Activated naive CD8-positive, alpha-beta T cell treated with anti-CD3 and anti-CD28 coated beads for 36 hours (primary cell): ENCODE measurements at regions not wholly inside any gene's neighbourhood (a gene's known extent, or its start where the extent isn't known, plus 50 kb on each side); places are given as distances from the start of the nearest gene placed in this dataset.
"Not testable (repeated sequence)": the region's sequence is repeated elsewhere in the genome, so short reads cannot be mapped to it uniquely, and the experiment has no call there.

Source experiments
- DNase-seq: peaks from one replicate; pipeline ENCODE4 v3.0.0; 2021
- H3K27ac Mint-ChIP-seq: one replicate; pipeline ENCODE4 v1.8.0; 2022; ENCODE audit warnings: mild to moderate bottlenecking, moderate library complexity, mixed read lengths
- H3K27me3 Mint-ChIP-seq: one replicate; pipeline ENCODE4 v1.8.0; 2022; ENCODE audit warnings: mild to moderate bottlenecking, mixed read lengths
- H3K36me3 Mint-ChIP-seq: one replicate; pipeline ENCODE4 v1.8.0; 2021; ENCODE audit warnings: mild to moderate bottlenecking, mixed read lengths
- H3K4me1 Mint-ChIP-seq: one replicate; pipeline ENCODE4 v1.8.0; 2021; ENCODE audit warnings: mixed read lengths
- H3K4me3 Mint-ChIP-seq: one replicate; pipeline ENCODE4 v1.8.0; 2022; ENCODE audit warnings: mild to moderate bottlenecking, moderate library complexity, mixed read lengths
- H3K9me3 Mint-ChIP-seq: one replicate; pipeline ENCODE4 v1.8.0; 2022; ENCODE audit warnings: mixed read lengths

DNA sequence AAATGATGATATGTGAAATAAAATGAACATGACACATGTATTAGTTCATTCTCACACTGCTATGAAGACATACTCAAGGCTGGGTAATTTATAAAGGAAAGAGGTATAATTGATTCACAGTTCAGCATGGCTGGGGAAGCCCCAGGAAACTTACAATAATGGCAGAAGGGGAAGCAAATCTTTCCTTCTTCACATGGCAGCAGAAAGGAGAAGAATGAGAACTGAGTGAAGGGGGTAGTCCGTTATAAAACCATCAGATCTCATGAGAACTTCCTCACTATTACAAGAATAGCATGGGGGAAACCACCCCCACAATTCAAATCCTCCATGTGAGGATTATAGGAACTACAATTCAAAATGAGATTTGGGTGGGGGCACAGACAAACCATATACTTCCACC is 243.9 kb upstream of the GYPA start:
- Mint-ChIP-seq H3K27ac (no peak overlapping the region), H3K9me3 (peaks cover 10% of the 10 kb centered on the region), H3K36me3 (no peaks in the 10 kb centered on the region), H3K4me1 (no peaks in the 10 kb centered on the region), H3K4me3 (no peak overlapping the region), H3K27me3 (no peaks in the 10 kb centered on the region)
- no peak for DNase-seq

DNA sequence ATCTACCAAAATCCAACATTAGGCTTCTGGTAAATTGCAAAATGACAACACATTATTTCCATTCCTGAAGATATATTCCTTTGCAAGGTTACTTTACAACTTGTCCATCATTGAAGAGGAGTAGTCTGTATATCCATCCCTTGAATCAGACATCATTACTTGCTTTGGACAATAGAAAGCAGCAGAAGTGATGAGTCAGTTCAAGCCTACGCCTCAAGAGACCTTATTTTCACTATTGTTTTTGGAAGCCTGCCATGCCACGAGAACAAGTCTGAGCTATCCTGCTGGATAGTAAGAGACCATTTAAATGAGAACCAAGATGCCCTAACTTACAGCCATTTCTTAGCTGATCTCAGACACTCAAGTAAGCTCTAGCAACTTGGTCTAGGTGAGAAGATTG is 246.0 kb upstream of the HHIP start:
- Mint-ChIP-seq H3K4me1 (no peaks in the 10 kb centered on the region), H3K27ac (no peak overlapping the region)

DNA sequence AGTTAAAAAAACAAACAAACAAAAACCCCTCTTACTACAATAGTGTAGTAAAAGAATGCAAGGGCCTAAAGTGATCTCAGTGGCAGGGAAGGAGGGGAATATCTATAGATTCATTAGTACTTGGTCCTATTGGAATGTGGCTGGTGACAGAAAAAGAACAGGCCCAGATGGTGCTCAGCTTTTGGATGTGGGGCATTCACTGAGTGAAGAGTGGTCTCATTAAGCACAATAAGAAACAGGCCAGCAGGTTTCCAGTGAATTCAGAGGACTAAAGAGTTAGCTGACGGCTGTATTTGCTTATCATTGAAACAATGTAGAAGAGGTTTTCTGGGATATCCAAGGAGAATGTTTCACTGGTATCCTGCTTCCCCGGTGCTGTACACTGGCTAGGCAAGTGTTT is 243.8 kb upstream of the HHIP start:
- H3K9me3 Mint-ChIP-seq = peaks cover 2% of the 10 kb centered on the region
- no peaks in the 10 kb centered on the region for H3K36me3 Mint-ChIP-seq
- no peaks in the 10 kb centered on the region for H3K4me1 Mint-ChIP-seq
- H3K27ac Mint-ChIP-seq = no peak overlapping the region
- DNase-seq = no peak
- H3K27me3 Mint-ChIP-seq = no peaks in the 10 kb centered on the region
- no peak overlapping the region for H3K4me3 Mint-ChIP-seq

More for the DNA sequence above, 246.0 kb upstream of the HHIP start:
- no peak for DNase-seq
- Mint-ChIP-seq H3K36me3 (no peaks in the 10 kb centered on the region), H3K9me3 (peaks cover 5% of the 10 kb centered on the region), H3K27me3 (no peaks in the 10 kb centered on the region), H3K4me3 (no peak overlapping the region)

DNA sequence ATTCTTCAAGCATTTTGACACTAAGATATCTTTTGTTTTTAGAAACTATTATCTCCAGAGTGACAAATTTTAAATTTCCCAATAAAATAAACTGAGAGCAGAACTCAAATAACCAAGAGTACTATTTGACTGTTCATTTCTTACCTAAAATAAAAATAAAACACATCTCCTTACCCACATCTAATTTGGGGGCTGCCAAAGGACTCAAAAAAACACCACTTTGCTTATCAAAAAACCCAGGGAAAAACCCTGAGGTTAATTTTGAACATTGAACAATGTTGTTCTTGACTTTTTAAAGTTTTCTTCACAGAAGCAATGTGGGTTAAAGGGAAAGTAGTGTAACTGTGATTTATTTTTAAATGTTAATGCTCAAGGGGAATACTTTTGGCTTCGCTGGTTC is 243.0 kb upstream of the HHIP start:
- Mint-ChIP-seq H3K27ac (no peak overlapping the region), H3K4me3 (no peak overlapping the region), H3K36me3 (no peaks in the 10 kb centered on the region), H3K4me1 (no peaks in the 10 kb centered on the region), H3K27me3 (no peaks in the 10 kb centered on the region), H3K9me3 (peaks cover 2% of the 10 kb centered on the region)
- no peak for DNase-seq

DNA sequence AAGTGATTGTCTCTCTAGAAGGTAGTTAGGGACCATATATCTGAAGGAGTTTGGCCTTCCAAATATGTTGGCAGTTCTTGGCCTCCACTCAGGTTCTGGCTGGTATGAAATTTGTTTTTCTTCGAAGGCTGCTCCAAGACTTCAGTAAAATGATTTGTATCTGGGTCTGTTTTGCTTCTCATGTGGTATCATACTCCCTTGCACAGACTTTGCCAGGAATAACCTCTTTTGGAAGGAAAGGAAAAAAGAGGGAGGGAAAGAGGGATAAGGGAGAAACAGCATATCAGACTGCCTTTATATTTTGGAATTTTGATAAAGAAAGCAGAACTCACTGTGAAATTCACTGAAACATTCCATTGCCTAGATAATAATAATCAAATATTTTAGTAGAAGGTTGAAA is 242.1 kb upstream of the HHIP start:
- no peak overlapping the region for H3K4me3 Mint-ChIP-seq
- DNase-seq = no peak
- no peaks in the 10 kb centered on the region for H3K36me3 Mint-ChIP-seq
- H3K27ac Mint-ChIP-seq = no peak overlapping the region
- no peaks in the 10 kb centered on the region for H3K4me1 Mint-ChIP-seq
- no peaks in the 10 kb centered on the region for H3K27me3 Mint-ChIP-seq
- H3K9me3 Mint-ChIP-seq = peaks cover under 1% of the 10 kb centered on the region

DNA sequence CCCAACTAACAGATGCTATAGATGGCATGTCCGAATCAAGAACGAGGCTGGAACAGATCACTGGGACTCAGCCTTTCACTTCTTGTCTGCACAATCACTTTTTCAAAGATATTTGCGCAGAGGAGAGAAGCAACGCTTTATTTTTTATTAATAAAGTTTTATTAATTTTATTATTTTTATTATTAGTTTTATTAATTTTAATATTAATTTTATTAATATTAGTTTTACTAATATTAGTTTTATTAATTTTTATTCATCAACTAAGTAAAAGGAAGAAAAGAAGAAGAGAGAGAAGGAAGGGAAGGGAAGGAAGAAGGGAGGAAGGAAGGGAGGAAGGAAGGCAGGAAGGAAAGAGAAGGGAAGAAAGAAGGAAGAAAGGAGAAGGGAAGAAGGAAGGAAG is 236.4 kb upstream of the HHIP start:
- H3K36me3 Mint-ChIP-seq = no peaks in the 10 kb centered on the region
- H3K27me3 Mint-ChIP-seq = no peaks in the 10 kb centered on the region
- no peak overlapping the region for H3K4me3 Mint-ChIP-seq
- DNase-seq = no peak
- H3K27ac Mint-ChIP-seq = no peak overlapping the region
- H3K4me1 Mint-ChIP-seq = no peaks in the 10 kb centered on the region
- no peaks in the 10 kb centered on the region for H3K9me3 Mint-ChIP-seq

DNA sequence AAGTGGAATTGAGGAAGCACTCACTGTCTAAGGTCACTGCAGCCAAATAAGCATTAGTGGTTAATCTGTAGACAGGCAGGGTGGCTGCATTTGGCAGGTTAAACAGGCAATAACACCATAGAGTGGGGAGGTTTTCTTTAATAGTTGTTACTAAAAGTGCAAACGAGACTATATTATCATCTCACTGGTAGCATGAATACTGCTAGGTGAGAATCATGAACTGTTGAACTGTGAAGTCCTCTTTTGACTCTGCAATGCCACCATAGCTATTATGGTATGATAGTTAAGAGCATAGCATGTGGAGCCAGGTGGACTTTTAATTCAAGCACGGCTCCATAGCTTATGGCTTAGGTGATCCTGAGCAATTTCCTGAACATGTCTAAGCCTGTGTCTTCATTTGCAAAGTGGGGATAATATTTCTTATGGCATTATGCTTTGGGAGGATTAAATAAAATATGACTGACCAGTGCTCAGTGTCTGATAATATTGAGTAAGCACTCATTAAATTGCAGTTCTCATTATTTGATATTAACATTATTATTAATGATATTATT is 235.6 kb upstream of the HHIP start:
- H3K27me3 Mint-ChIP-seq = no peaks in the 10 kb centered on the region

DNA sequence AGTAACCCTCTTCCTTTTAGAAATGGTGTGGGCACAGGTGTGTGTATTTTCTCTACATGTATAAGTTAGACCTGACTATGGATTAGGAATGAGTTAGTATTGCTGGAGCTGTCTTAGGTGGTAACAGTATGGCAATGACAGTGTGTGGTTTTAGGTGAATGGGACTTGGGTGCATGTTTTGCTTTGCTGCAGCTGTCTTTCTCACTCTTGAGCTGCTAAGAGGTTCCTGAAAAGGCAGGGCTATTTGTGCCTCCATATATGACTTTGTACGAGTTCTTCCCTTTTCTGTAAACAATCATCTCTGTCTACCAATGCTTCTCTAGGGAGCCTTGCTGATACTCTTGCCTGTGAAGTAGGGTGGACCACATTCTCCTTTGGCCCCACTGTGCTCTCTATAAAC is 234.8 kb upstream of the HHIP start:
- Mint-ChIP-seq H3K4me1 (no peaks in the 10 kb centered on the region), H3K27me3 (no peaks in the 10 kb centered on the region), H3K9me3 (no peaks in the 10 kb centered on the region), H3K4me3 (no peak overlapping the region), H3K36me3 (no peaks in the 10 kb centered on the region), H3K27ac (no peak overlapping the region)
- no peak for DNase-seq

More for the DNA sequence above, 235.6 kb upstream of the HHIP start:
- no peaks in the 10 kb centered on the region for H3K9me3 Mint-ChIP-seq
- no peak for DNase-seq
- no peak overlapping the region for H3K4me3 Mint-ChIP-seq
- H3K27ac Mint-ChIP-seq = no peak overlapping the region
- no peaks in the 10 kb centered on the region for H3K4me1 Mint-ChIP-seq
- H3K36me3 Mint-ChIP-seq = no peaks in the 10 kb centered on the region

DNA sequence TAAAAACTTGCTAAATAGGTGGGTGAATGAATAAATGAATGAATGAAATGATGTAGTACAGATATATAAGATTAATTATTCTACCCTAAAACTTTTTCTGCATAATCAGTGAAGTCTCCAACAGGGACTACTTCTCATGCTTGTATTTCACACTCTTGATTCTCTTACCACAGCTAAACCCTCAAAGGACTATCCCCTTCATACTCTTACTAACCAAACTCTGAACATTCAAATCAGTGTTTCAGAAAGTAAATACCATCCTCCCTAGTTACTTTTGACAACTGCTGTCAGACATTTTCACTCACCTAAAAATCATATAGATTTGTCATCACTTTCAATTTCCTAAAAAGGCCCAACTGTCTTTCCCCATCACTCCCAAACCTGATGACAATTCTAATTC is 234.3 kb upstream of the HHIP start:
- Mint-ChIP-seq H3K9me3 (no peaks in the 10 kb centered on the region), H3K36me3 (no peaks in the 10 kb centered on the region), H3K4me3 (no peak overlapping the region), H3K27ac (no peak overlapping the region), H3K4me1 (no peaks in the 10 kb centered on the region), H3K27me3 (no peaks in the 10 kb centered on the region)
- DNase-seq = no peak

DNA sequence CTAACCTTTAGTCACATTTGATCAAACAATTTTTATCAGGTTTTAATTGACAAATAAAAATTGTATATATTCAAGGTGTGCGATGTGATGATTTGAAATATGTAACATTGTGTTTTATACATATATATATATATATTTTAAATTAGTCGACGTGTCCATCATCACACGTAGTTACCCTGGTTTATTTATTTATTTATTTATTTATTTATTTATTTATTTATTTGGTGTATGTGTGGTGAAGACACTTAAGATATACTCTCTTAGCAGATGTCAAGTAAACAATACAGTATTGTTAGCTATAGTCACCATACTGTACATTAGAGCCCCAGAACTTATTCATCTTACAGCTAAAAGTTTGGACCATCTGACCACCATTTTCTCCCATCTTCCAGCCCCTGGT is 224.9 kb upstream of the HHIP start:
- Mint-ChIP-seq H3K4me3 (no peak overlapping the region), H3K9me3 (no peaks in the 10 kb centered on the region), H3K36me3 (no peaks in the 10 kb centered on the region), H3K4me1 (no peaks in the 10 kb centered on the region), H3K27me3 (no peaks in the 10 kb centered on the region), H3K27ac (no peak overlapping the region)
- no peak for DNase-seq

DNA sequence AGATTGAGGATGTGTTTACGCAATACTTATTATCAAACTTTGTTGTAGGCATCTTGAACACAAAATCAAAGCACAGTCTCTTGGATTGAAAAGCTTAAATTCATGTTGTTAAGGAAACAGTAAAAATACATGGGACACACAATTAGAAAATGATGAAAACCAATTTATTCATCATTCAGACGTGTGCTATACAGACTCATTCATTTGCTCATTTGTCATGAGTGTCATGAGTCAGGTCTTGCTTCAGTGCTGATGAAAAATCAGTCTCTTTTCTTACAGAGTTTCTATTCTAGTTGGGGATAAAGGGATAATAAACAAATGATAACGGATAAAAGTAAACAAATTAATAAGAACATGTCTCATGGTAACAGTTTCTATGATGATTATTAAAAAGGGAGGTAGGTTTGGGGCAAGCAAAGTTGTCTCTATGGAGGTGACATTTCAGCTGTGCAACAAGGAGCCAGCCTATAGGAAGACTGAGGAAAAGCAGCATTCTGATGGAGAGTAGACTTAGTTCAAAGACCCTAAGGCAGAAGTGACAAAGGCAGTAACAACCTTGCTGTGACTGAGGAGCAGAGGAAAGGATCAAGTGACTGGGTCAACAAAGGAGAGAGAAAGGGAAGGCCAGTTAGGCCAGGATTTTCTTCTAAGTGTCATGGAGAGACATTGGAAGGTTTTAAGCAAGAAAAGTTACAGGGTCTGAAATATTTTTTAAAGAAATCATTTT is 224.0 kb upstream of the HHIP start:
- DNase-seq = no peak
- H3K4me3 Mint-ChIP-seq = no peak overlapping the region
- H3K4me1 Mint-ChIP-seq = no peaks in the 10 kb centered on the region
- no peak overlapping the region for H3K27ac Mint-ChIP-seq
- H3K9me3 Mint-ChIP-seq = no peaks in the 10 kb centered on the region
- H3K36me3 Mint-ChIP-seq = no peaks in the 10 kb centered on the region
- no peaks in the 10 kb centered on the region for H3K27me3 Mint-ChIP-seq

DNA sequence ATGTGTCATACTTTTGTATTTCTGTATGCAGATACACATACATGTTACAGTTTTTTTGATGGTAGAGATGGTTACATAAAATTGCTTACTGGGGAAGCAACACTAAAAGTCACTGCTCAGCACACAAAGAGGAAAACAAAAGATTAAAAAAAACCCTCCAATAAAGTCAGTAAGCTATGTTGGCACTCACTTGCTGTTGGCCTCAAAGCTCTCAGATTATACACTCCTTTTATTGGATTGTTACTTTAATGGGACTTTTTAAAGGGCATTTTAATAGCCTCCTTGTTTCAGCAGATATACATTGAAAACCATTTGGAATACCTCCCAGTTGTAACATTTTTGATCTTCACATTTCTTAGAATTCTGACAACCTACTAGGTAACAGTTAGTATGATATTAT is 222.0 kb upstream of the HHIP start:
- Mint-ChIP-seq H3K36me3 (no peaks in the 10 kb centered on the region), H3K27ac (no peak overlapping the region), H3K27me3 (no peaks in the 10 kb centered on the region), H3K9me3 (no peaks in the 10 kb centered on the region), H3K4me1 (no peaks in the 10 kb centered on the region), H3K4me3 (no peak overlapping the region)
- no peak for DNase-seq

DNA sequence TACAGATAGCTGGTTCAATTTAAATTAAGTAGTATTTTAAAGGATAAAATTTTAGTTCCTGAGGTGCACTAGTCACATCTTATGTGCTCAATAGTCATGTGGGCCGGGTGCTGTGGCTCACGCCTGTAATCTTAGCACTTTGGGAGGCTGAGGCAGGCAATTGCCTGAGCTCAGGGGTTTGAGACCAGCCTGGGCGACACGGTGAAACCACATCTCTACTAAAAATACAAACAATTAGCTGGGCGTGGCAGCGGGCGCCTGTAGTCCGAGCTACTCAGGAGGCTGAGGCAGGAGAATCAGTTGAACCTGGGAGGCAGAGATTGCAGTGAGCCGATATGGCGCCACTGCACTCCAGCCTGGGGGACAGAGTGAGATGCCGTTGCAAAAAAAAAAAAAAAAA is 219.9 kb upstream of the HHIP start:
- not testable (repeated sequence) for DNase-seq, H3K36me3 Mint-ChIP-seq, H3K4me1 Mint-ChIP-seq, H3K27me3 Mint-ChIP-seq, H3K4me3 Mint-ChIP-seq, H3K9me3 Mint-ChIP-seq, H3K27ac Mint-ChIP-seq

DNA sequence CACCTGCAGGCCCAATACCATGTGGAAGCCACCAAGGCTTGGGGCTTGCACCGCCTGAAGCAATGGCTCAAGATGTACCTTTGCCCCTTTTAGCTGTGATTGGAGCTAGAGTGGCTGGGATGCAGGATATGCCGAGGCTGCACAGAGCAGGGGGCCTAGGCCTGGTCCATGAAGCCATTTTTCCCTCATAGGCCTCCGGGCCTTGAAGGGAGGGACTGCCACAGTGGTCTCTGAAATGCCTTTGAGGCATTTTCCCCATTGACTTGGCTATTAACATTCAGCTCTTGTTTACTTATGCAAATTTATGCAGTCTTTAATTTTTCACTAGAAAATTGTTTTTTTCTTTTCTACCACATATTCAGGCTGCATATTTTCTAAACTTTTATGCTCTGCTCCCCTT is 203.2 kb upstream of the HHIP start:
- Mint-ChIP-seq H3K4me1 (no peaks in the 10 kb centered on the region), H3K9me3 (peaks cover 4% of the 10 kb centered on the region), H3K27me3 (no peaks in the 10 kb centered on the region), H3K27ac (no peak overlapping the region), H3K36me3 (no peaks in the 10 kb centered on the region), H3K4me3 (no peak overlapping the region)
- DNase-seq = no peak

DNA sequence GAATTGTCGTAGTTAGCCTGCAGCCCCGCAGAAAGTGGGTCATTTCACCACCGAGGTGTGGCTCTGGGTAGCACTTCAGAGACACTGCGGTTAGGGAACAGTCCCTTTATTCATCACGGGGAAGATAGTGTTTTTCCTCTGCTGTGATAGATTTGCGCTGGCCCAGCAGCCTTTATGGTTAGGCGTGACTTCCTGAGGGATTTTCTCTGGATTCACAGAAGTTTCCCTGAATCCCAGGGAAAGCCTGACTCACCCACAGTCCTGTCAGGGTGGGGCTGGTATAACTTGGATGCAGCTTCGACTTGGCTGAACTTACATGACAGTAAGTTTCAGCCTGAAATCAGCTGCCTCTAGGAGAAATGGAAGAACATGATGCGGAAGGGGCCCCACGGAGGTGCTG is 196.3 kb upstream of the HHIP start:
- Mint-ChIP-seq H3K9me3 (peaks cover 3% of the 10 kb centered on the region), H3K27me3 (peaks cover 3% of the 10 kb centered on the region), H3K27ac (no peak overlapping the region), H3K36me3 (no peaks in the 10 kb centered on the region), H3K4me3 (no peak overlapping the region), H3K4me1 (no peaks in the 10 kb centered on the region)
- no peak for DNase-seq

DNA sequence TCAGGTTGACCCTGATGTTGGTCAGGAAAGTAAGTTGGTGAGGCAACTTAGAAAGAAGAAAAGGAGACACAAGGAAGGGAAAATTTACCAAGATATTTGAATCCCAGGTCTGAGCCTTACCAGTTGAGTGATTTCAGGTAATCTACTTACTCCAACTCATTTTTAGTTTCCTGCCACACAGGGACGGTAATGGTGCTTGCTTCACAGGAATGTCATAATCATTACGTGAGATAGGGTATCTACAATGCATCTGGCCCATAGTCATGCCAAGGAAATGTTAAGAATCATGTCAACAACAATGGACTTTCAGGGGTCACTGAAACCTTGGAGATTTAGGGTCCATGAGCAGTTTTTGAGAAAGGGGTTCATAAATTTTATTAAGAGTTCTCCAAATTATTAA is 195.4 kb upstream of the HHIP start:
- Mint-ChIP-seq H3K9me3 (peaks cover 3% of the 10 kb centered on the region), H3K27ac (no peak overlapping the region), H3K27me3 (peaks cover 3% of the 10 kb centered on the region), H3K36me3 (no peaks in the 10 kb centered on the region), H3K4me3 (no peak overlapping the region), H3K4me1 (no peaks in the 10 kb centered on the region)
- DNase-seq = no peak
